BE2C (cell line): ENCODE measurements at regions not wholly inside any gene's neighbourhood (a gene's known extent, or its start where the extent isn't known, plus 50 kb on each side); places are given as distances from the start of the nearest gene placed in this dataset.

Experiments used
- DNase-seq: peaks from one replicate; pipeline ENCODE4 v3.0.0-alpha.2; 2020
- H3K27me3 ChIP-seq: fragments of 250-450 bp; sonication (Bioruptor Pico); 2 replicates; pipeline ENCODE4 v1.5.1; 2020; ENCODE audit warnings: mild to moderate bottlenecking
- H3K36me3 ChIP-seq: fragments of 250-450 bp; sonication (Bioruptor Pico); 2 replicates; pipeline ENCODE4 v1.5.1; 2020; ENCODE audit warnings: mild to moderate bottlenecking
- H3K4me1 ChIP-seq: fragments of 250-450 bp; sonication (Bioruptor Pico); 2 replicates; pipeline ENCODE4 v1.5.1; 2020
- H3K4me3 ChIP-seq: 2 replicates; pipeline ENCODE4 v1.5.1; 2011; ENCODE audit warnings: low read depth, low read length
- H3K9me3 ChIP-seq: fragments of 250-450 bp; sonication (Bioruptor Pico); 2 replicates; pipeline ENCODE4 v1.5.1; 2020
- CTCF ChIP-seq: IDR thresholded peaks from 2 replicates; pipeline ENCODE4 v1.5.1; 2012; ENCODE audit warnings: mild to moderate bottlenecking, low read depth, low read length

GRCh38 chr3:107880702-107881101 is 210.1 kb downstream of the CD47 start:
- Histone ChIP-seq H3K9me3 (no peaks in the 10 kb centered on the region), H3K4me3 (no peak overlapping the region), H3K4me1 (no peaks in the 10 kb centered on the region; the same call in 1 of the 2 replicates), H3K27me3 (no peaks in the 10 kb centered on the region), H3K36me3 (no peaks in the 10 kb centered on the region)
- TF ChIP-seq CTCF = no peak
- DNase-seq = no peak

GRCh38 chr3:107877936-107878335 is 212.9 kb downstream of the CD47 start:
- Histone ChIP-seq H3K9me3 (no peaks in the 10 kb centered on the region), H3K4me1 (no peaks in the 10 kb centered on the region), H3K36me3 (no peaks in the 10 kb centered on the region), H3K27me3 (no peaks in the 10 kb centered on the region), H3K4me3 (no peak overlapping the region)
- TF ChIP-seq CTCF = no peak
- no peak for DNase-seq

DNA sequence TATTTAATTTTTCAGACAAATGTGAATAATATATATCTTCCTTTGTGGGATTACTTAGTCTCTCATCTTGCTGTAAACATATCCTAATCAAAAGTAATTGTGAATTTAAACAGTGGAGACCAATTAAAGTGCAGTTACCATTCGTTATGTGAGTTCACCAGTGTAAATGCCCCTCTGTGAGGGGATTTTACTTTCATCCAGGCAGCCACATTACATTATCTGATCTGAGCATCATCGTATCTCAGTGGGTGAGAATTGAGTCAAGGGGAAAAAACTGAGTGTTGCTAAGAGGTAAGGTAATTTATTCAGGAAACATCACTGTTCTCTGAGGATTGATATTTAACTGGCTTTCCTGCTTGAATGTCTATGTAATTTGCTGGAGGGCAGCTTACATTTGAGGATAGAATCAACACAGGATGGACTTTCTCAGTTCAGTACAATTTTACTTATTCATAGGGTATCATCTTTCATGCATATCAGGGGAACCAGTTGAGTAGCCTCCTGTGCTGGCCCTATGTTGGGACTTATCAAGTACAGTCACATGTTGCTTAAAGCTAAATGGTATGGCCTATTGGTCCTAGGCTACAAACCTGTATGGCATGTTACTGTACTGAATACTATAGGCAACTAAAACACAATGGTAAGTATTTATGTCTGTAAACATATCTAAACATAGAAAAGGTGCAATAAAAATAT is 219.7 kb downstream of the CD47 start:
- Histone ChIP-seq H3K27me3 (no peaks in the 10 kb centered on the region), H3K9me3 (no peaks in the 10 kb centered on the region), H3K36me3 (no peaks in the 10 kb centered on the region), H3K4me1 (peaks cover 3% of the 10 kb centered on the region; the same call in 1 of the 2 replicates), H3K4me3 (no peak overlapping the region)
- TF ChIP-seq CTCF = no peak
- DNase-seq = no peak

DNA sequence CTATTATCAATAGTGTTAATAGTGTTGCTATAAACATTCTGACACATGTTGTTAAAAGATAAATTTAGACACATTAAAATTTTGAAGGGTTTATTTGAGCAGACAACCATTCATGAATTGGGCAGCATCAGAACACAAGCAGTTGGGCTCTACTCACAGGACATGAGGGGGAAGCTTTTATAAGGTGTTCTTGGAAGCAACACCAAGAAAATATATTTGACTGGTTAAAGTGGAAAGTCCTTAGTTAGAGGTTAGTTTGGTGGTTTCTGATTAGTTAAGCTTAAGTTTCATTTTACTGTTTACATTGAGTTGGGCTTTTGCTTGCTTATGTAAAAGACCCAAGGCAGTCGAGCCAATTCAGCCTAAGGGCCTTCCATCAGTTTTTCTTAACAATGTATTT is 220.7 kb downstream of the CD47 start:
- no peak for TF ChIP-seq CTCF
- no peak for DNase-seq
- Histone ChIP-seq H3K36me3 (no peaks in the 10 kb centered on the region), H3K4me3 (no peak overlapping the region), H3K9me3 (no peaks in the 10 kb centered on the region), H3K27me3 (no peaks in the 10 kb centered on the region), H3K4me1 (peaks cover 3% of the 10 kb centered on the region; the same call in 1 of the 2 replicates)

GRCh38 chr3:107868449-107868848 is 222.4 kb downstream of the CD47 start:
- Histone ChIP-seq H3K4me1 (peaks cover 3% of the 10 kb centered on the region; the same call in 1 of the 2 replicates), H3K27me3 (no peaks in the 10 kb centered on the region), H3K9me3 (no peaks in the 10 kb centered on the region), H3K36me3 (no peaks in the 10 kb centered on the region), H3K4me3 (no peak overlapping the region)
- no peak for DNase-seq
- no peak for TF ChIP-seq CTCF

DNA sequence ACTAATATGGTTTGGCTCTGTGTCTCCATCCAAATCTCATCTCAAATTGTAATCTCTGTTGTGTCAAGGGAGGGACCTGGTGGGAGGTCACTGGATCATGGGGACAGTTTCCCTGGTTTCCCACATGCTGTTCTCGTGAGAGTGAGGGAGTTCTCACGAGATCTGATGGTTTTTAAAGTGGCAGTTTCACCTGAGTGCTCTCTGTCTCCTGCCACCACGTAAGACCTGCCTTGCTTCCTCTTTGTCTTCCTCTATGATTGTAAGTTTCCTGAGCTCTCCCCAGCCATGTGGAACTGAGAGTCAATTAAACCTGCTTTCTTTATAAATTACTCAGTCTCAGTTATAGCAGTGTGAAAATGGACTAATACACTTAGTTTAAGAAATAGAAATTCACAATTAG is 228.9 kb downstream of the CD47 start:
- Histone ChIP-seq H3K4me3 (no peak overlapping the region), H3K4me1 (no peaks in the 10 kb centered on the region), H3K36me3 (no peaks in the 10 kb centered on the region), H3K27me3 (no peaks in the 10 kb centered on the region), H3K9me3 (no peaks in the 10 kb centered on the region)
- no peak for TF ChIP-seq CTCF
- no peak for DNase-seq
